Tibial artery (tissue), 4 donors: ENCODE measurements at regions not wholly inside any gene's neighbourhood (a gene's known extent, or its start where the extent isn't known, plus 50 kb on each side); places are given as distances from the start of the nearest gene placed in this dataset.

ENCODE experiments used
- DNase-seq, 2 donors: peaks; one replicate each; pipeline ENCODE4 v3.0.0-alpha.2; 2019
- H3K27ac ChIP-seq, 2 donors: fragments of 200-600 bp; sonication (generic) in 1 of 2; 1 replicate in 1 of 2; 2 replicates in 1 of 2; pipeline ENCODE4 v1.5.1; 2018 to 2019; ENCODE audit warnings: mild to moderate bottlenecking in 1 of 2
- H3K27me3 ChIP-seq, 2 donors: fragments of 200-600 bp; sonication (generic) in 1 of 2; one replicate each; pipeline versions ENCODE4 v1.5.1 to v1.6.0; 2016 to 2019
- H3K36me3 ChIP-seq, 3 donors: fragments of 200-600 bp; sonication (generic) in 2 of 3; one replicate each; pipeline ENCODE4 v1.5.1; 2016 to 2019; ENCODE audit warnings: mild to moderate bottlenecking in 2 of 3
- H3K4me1 ChIP-seq, 4 donors: fragments of 200-600 bp; sonication (generic) in 2 of 4; 1 replicate in 3 of 4; 2 replicates in 1 of 4; pipeline ENCODE4 v1.5.1; 2016 to 2019
- H3K4me3 ChIP-seq, 2 donors: fragments of 200-600 bp; sonication (generic) in 1 of 2; 1 replicate in 1 of 2; 2 replicates in 1 of 2; pipeline ENCODE4 v1.5.1; 2018 to 2019; ENCODE audit warnings: mild to moderate bottlenecking in 2 of 2
- H3K9me3 ChIP-seq, 3 donors: fragments of 200-600 bp; sonication (generic) in 1 of 3; one replicate each; pipeline ENCODE4 v1.5.1; 2016 to 2019
- CTCF ChIP-seq, 2 experiments: fragments of 200-600 bp in 1 of 2; fragments of 450-650 bp in 1 of 2; IDR thresholded peaks; one replicate each; pipeline ENCODE4 v1.5.1; 2017 to 2019; ENCODE audit warnings: antibody characterized with exemption in 2 of 2, mild to moderate bottlenecking in 1 of 2, moderate library complexity in 1 of 2
- intact Hi-C: fragments of 100-400 bp; cut with DNase I; formaldehyde crosslinking; loops from one replicate; pipeline ENCODE4 v1.15.0; 2023; ENCODE audit warnings: low total_unique reads

- intact Hi-C loops = no loop called here
- Histone ChIP-seq H3K27ac (no peak overlapping the region), H3K36me3 (no peaks in the 10 kb centered on the region), H3K4me3 (no peak overlapping the region), H3K27me3 (no peaks in the 10 kb centered on the region), H3K9me3 (no peaks in the 10 kb centered on the region), H3K4me1 (no peaks in the 10 kb centered on the region)
- DNase-seq = no peak
- TF ChIP-seq CTCF (IDR thresholded peaks at IDR 0.05) = no peak
Measured at GRCh38 chr21:23881783-23882182, 1725.5 kb downstream of the MRPL39 start.

GRCh38 chr21:23876925-23877558 lies 1730.2 kb downstream of the MRPL39 start:
- Histone ChIP-seq H3K4me3 (no peak overlapping the region), H3K4me1 (no peaks in the 10 kb centered on the region), H3K27ac (no peak overlapping the region), H3K9me3 (no peaks in the 10 kb centered on the region), H3K36me3 (no peaks in the 10 kb centered on the region), H3K27me3 (no peaks in the 10 kb centered on the region)
- intact Hi-C loops = no loop called here
- DNase-seq = no peak
- no peak for TF ChIP-seq CTCF (IDR thresholded peaks at IDR 0.05)

- no peak for TF ChIP-seq CTCF (IDR thresholded peaks at IDR 0.05)
- no peak for DNase-seq
- Histone ChIP-seq H3K36me3 (no peaks in the 10 kb centered on the region), H3K4me1 (no peaks in the 10 kb centered on the region), H3K27me3 (no peaks in the 10 kb centered on the region), H3K9me3 (no peaks in the 10 kb centered on the region), H3K27ac (no peak overlapping the region), H3K4me3 (no peak overlapping the region)
- intact Hi-C loops = no loop called here
Measured at GRCh38 chr21:23874271-23874670, 1733.0 kb downstream of the MRPL39 start.

GRCh38 chr21:23861911-23862504 lies 1745.3 kb downstream of the MRPL39 start:
- H3K4me1 ChIP-seq = no peaks in the 10 kb centered on the region
- intact Hi-C loops = no loop called here
- H3K9me3 ChIP-seq = no peaks in the 10 kb centered on the region
- no peak overlapping the region for H3K27ac ChIP-seq
- no peak for TF ChIP-seq CTCF (IDR thresholded peaks at IDR 0.05)
- DNase-seq = no peak
- H3K4me3 ChIP-seq = no peak overlapping the region
- H3K36me3 ChIP-seq = no peaks in the 10 kb centered on the region
- no peaks in the 10 kb centered on the region for H3K27me3 ChIP-seq

- TF ChIP-seq CTCF (IDR thresholded peaks at IDR 0.05) = no peak
- intact Hi-C loops = no loop called here
- no peak overlapping the region for H3K27ac ChIP-seq
- no peaks in the 10 kb centered on the region for H3K27me3 ChIP-seq
- DNase-seq = no peak
- no peaks in the 10 kb centered on the region for H3K9me3 ChIP-seq
- H3K4me3 ChIP-seq = no peak overlapping the region
- H3K4me1 ChIP-seq = no peaks in the 10 kb centered on the region
- H3K36me3 ChIP-seq = no peaks in the 10 kb centered on the region
Measured at GRCh38 chr21:23858878-23859277, 1748.4 kb downstream of the MRPL39 start.
